Lower leg skin (tissue), 4 donors: ENCODE measurements at regions not wholly inside any gene's neighbourhood (a gene's known extent, or its start where the extent isn't known, plus 50 kb on each side); places are given as distances from the start of the nearest gene placed in this dataset.

Source experiments
- DNase-seq, 2 donors: peaks; one replicate each; pipeline ENCODE4 v3.0.0-alpha.2; 2019; ENCODE audit warnings: low spot score in 2 of 2
- H3K4me3 ChIP-seq: fragments of 200-600 bp; sonication (generic); 2 replicates; pipeline ENCODE4 v1.5.1; 2017; ENCODE audit warnings: mild to moderate bottlenecking, low read depth; ENCODE audit not compliant: poor library complexity, severe bottlenecking
- CTCF ChIP-seq, 3 donors: fragments of 450-650 bp; IDR thresholded peaks; one replicate each; pipeline ENCODE4 v1.5.1; 2016; ENCODE audit warnings: antibody characterized with exemption in 3 of 3, mild to moderate bottlenecking in 3 of 3, moderate library complexity in 2 of 3
- POLR2A ChIP-seq, 2 donors: fragments of 450-650 bp; IDR thresholded peaks; one replicate each; pipeline ENCODE4 v1.6.1; 2016 to 2017; ENCODE audit warnings: antibody characterized with exemption in 2 of 2, mild to moderate bottlenecking in 1 of 2, moderate library complexity in 1 of 2
- WGBS, 2 donors: methylation state at CpG; one replicate each; pipeline ENCODE4 v1.1.5; 2018; 5-methylcytosine and 5-hydroxymethylcytosine counted together
- intact Hi-C: fragments of 100-400 bp; cut with DNase I; formaldehyde crosslinking; loops from one replicate; pipeline ENCODE4 v1.15.0; 2023; ENCODE audit warnings: low total_unique reads

- TF ChIP-seq CTCF (IDR thresholded peaks at IDR 0.05), result no peak
- TF ChIP-seq POLR2A (IDR thresholded peaks at IDR 0.05), result no peak
- intact Hi-C loops, result no loop called here
- H3K4me3 ChIP-seq, result no peak overlapping the region
- no peak for DNase-seq
- 71 to 74% methylated on average over 2 of the region's 2 CpGs for WGBS, 2 donors
Measured at GRCh38 chr7:41048771-41049170, 654.1 kb downstream of the INHBA start.

DNA sequence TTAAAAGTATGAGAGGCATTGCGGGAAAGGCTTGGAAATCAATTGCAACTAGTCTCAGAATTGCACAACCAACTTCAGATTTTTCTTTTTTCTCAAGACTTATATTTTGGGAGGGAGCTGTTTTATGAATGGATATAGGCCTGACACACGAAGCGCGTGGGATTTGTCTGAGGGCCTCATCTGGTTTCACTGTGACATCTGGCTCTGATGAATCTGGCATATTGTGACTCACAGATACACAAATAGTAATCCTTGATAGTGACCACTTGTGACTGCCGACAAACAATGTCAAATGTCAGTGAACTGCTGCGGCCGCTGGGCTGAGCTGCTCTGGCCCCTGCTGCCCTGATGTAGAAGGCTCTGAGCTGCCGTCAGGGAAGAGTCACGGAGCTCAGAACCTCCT is 655.1 kb downstream of the INHBA start:
- H3K4me3 ChIP-seq, result no peak overlapping the region
- no peak for DNase-seq
- intact Hi-C loops, result no loop called here
- WGBS, 2 donors, result 60 to 74% methylated on average over 9 of the region's 9 CpGs
- TF ChIP-seq CTCF (IDR thresholded peaks at IDR 0.05), result no peak
- TF ChIP-seq POLR2A (IDR thresholded peaks at IDR 0.05), result no peak

GRCh38 chr7:41047211-41047610 is 655.7 kb downstream of the INHBA start:
- intact Hi-C loops, result no loop called here
- H3K4me3 ChIP-seq, result no peak overlapping the region
- no peak for TF ChIP-seq POLR2A (IDR thresholded peaks at IDR 0.05)
- no peak for TF ChIP-seq CTCF (IDR thresholded peaks at IDR 0.05)
- 77 to 80% methylated on average over 5 of the region's 5 CpGs for WGBS, 2 donors
- DNase-seq, result no peak

GRCh38 chr7:41046776-41047175 is 656.1 kb downstream of the INHBA start:
- intact Hi-C loops, result no loop called here
- no peak for DNase-seq
- TF ChIP-seq CTCF (IDR thresholded peaks at IDR 0.05) (no peak), POLR2A (IDR thresholded peaks at IDR 0.05) (no peak)
- H3K4me3 ChIP-seq, result no peak overlapping the region
- 75 to 82% methylated on average over 4 of the region's 4 CpGs for WGBS, 2 donors

GRCh38 chr7:41046221-41046761 is 656.6 kb downstream of the INHBA start:
- intact Hi-C loops, result no loop called here
- no peak overlapping the region for H3K4me3 ChIP-seq
- 71 to 81% methylated on average over 7 of the region's 7 CpGs for WGBS, 2 donors
- no peak for TF ChIP-seq POLR2A (IDR thresholded peaks at IDR 0.05)
- no peak for TF ChIP-seq CTCF (IDR thresholded peaks at IDR 0.05)
- DNase-seq, result no peak

GRCh38 chr7:41045556-41046123 is 657.2 kb downstream of the INHBA start:
- H3K4me3 ChIP-seq, result no peak overlapping the region
- no peak for TF ChIP-seq CTCF (IDR thresholded peaks at IDR 0.05)
- no peak for TF ChIP-seq POLR2A (IDR thresholded peaks at IDR 0.05)
- WGBS, 2 donors, result 77 to 81% methylated on average over 3 of the region's 3 CpGs
- no peak for DNase-seq
- intact Hi-C loops, result no loop called here
